ENCODE measurements at regions not wholly inside any gene's neighbourhood (a gene's known extent, or its start where the extent isn't known, plus 50 kb on each side); places are given as distances from the start of the nearest gene placed in this dataset.
A peak's percentile ranks its signal among the peaks of the same experiment; 100 is the strongest.

DNA sequence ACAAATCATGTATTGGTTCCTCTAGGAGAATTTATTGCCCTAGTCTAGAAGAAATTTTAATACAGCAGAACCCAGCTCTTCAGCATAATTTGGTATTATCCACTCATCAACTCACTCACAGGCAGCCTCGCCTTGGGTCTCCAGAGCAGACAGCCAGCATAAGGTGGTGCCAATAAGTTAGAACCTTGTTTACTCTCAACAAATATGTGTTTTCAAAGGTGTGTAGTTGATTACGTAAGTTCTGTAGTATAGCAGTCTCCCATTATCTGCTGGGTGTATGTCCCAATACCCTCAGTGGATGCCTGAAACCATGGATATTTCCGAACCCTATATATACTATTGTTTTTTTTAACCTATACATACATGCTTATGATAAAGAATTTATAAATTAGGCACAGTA is 522.5 kb upstream of the LRRN3 start:
- H3K27me3 Mint-ChIP-seq (ENCODE audit: low read depth) = no peaks in the 10 kb centered on the region
- peaks cover 13% of the 10 kb centered on the region for H3K4me1 Mint-ChIP-seq
- H3K27ac Mint-ChIP-seq (ENCODE audit: unreplicated experiment) = no peak overlapping the region

DNA sequence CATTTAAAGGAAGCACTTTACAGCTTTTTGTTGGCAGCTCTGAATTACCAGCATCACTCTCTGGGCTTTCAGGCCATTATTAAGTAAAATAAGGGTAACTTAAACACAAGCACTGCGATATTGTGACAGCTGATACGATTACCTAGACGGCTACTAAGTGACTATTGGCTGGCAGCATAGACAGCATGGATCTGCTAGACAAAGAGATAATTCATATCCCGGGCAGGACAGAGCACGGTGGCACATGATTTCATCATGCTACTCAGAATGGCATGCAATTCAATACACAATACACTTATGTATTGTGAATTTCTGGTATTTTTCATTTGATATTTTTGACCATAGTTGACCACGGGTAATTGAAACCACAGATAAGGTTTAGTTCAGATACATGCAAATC is 522.0 kb upstream of the LRRN3 start:
- H3K27me3 Mint-ChIP-seq (ENCODE audit: low read depth) = no peaks in the 10 kb centered on the region
- H3K36me3 Mint-ChIP-seq (ENCODE audit: low read depth) = no peaks in the 10 kb centered on the region
- peaks cover 5% of the 10 kb centered on the region for H3K9me3 Mint-ChIP-seq
- H3K4me3 Mint-ChIP-seq = peak overlapping the region; percentile 11
- TF ChIP-seq, protein P1, sequence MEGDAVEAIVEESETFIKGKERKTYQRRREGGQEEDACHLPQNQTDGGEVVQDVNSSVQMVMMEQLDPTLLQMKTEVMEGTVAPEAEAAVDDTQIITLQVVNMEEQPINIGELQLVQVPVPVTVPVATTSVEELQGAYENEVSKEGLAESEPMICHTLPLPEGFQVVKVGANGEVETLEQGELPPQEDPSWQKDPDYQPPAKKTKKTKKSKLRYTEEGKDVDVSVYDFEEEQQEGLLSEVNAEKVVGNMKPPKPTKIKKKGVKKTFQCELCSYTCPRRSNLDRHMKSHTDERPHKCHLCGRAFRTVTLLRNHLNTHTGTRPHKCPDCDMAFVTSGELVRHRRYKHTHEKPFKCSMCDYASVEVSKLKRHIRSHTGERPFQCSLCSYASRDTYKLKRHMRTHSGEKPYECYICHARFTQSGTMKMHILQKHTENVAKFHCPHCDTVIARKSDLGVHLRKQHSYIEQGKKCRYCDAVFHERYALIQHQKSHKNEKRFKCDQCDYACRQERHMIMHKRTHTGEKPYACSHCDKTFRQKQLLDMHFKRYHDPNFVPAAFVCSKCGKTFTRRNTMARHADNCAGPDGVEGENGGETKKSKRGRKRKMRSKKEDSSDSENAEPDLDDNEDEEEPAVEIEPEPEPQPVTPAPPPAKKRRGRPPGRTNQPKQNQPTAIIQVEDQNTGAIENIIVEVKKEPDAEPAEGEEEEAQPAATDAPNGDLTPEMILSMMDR (conservative IDR thresholded peaks at IDR 0.05) = no peak
- H3K4me1 Mint-ChIP-seq = peaks cover 13% of the 10 kb centered on the region
- no peak for DNase-seq (ENCODE audit: low read depth, low spot score)
- peak overlapping the region; percentile 95 for H3K27ac Mint-ChIP-seq (ENCODE audit: unreplicated experiment)

More for the DNA sequence above, 522.5 kb upstream of the LRRN3 start:
- H3K36me3 Mint-ChIP-seq (ENCODE audit: low read depth) = peaks cover 2% of the 10 kb centered on the region
- no peak for DNase-seq (ENCODE audit: low read depth, low spot score)
- TF ChIP-seq, protein P1 (conservative IDR thresholded peaks at IDR 0.05) = no peak
- no peak overlapping the region for H3K4me3 Mint-ChIP-seq
- H3K9me3 Mint-ChIP-seq = peaks cover 5% of the 10 kb centered on the region

DNA sequence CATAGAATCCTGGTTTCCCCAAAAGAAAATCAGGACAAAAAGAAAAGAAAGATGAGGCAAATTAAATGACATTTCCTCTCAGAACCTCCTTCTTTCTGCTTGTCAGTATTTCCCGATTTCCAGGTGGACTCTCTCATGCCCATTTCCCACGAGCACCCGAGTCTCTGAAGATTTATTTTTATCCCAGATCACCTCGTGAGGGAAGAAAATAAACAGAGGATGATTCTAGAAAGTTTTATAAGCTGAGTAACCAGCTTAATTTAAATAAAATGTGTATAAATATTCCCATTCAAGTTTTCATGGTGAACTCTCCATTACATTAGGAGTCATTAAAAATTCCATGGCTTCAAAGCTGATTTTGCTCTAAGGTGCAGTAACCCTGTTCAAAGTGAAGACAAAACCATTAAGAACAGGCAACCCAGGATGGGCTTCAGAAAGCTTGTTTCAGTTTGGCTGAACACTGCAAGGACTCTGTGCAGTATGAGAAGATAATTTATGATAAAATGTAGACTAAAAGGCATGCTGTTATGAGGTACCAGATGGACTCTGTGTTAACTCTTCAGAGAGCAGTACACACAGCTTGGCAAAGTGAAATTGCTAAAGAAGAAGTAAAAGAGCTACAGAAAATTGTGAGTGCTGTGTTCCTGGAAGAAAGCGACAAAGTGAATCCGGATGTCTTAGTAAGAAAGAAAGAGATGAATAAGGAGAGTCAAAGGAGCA is 521.3 kb upstream of the LRRN3 start:
- no peaks in the 10 kb centered on the region for H3K36me3 Mint-ChIP-seq (ENCODE audit: low read depth)
- H3K4me3 Mint-ChIP-seq = no peak overlapping the region
- peaks cover 13% of the 10 kb centered on the region for H3K4me1 Mint-ChIP-seq
- peaks cover 5% of the 10 kb centered on the region for H3K9me3 Mint-ChIP-seq
- TF ChIP-seq, protein P1 (conservative IDR thresholded peaks at IDR 0.05) = no peak
- peak overlapping the region; percentile 47 for H3K27ac Mint-ChIP-seq (ENCODE audit: unreplicated experiment)
- DNase-seq (ENCODE audit: low read depth, low spot score) = no peak
- no peaks in the 10 kb centered on the region for H3K27me3 Mint-ChIP-seq (ENCODE audit: low read depth)

DNA sequence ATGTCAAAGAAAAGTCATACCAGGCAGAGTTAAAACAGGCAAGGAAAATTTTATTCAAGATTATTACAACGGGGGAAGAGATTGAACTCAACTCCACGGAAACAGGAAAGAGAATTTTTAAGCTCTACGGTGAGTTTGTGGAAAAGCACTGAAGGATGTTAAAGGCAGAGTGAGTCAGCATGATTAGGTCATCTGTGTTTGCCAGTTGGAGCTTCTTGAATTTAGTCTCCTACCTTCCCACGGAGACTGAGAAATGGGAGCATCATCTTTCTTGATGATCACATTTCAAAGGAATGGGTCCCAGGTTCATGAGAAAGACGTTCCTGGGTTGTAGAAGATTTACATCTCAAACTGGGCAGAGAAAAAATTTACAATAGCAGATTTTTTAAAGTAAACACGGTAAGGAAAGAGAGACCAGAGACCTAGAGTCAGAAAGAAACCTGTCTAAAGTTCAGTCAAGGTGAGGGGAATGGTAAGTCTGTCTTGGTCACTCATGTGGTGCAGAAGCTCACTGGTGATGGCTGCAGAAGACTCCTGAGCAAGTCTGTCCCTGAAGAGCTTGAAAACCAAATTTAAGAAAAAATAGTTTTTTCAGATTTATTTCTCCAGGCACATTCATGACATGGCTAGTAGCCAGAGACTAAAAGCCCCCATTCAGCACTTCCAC is 516.9 kb upstream of the LRRN3 start:
- H3K36me3 Mint-ChIP-seq (ENCODE audit: low read depth) = no peaks in the 10 kb centered on the region
- no peak overlapping the region for H3K4me3 Mint-ChIP-seq
- peaks cover 10% of the 10 kb centered on the region for H3K4me1 Mint-ChIP-seq
- TF ChIP-seq, protein P1 (conservative IDR thresholded peaks at IDR 0.05) = no peak
- H3K27ac Mint-ChIP-seq (ENCODE audit: unreplicated experiment) = no peak overlapping the region
- H3K9me3 Mint-ChIP-seq = no peaks in the 10 kb centered on the region
- DNase-seq (ENCODE audit: low read depth, low spot score) = no peak
- no peaks in the 10 kb centered on the region for H3K27me3 Mint-ChIP-seq (ENCODE audit: low read depth)

DNA sequence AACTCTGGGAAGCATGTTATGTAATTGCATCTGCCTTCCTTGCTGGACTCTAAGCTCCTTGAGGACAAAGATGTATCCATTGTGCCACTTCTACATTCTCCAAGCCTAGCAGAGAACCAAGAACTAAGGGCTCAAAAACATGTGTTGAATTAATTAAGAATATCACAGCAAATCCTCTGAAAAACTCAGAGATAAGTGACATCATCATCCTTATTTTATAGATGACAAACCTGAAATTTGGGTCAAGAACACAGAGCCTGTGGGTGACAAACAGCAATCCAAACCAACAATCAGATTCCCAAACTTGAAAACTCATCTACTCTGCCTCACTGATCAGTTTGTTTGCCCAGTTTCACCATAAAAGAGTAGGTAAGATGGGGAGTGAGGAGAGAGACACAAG is 503.6 kb upstream of the LRRN3 start:
- no peaks in the 10 kb centered on the region for H3K9me3 Mint-ChIP-seq
- TF ChIP-seq, protein P1 (conservative IDR thresholded peaks at IDR 0.05) = no peak

More for the DNA sequence above, 503.6 kb upstream of the LRRN3 start:
- no peak for DNase-seq (ENCODE audit: low read depth, low spot score)
- Mint-ChIP-seq H3K27ac (ENCODE audit: unreplicated experiment) (no peak overlapping the region), H3K36me3 (ENCODE audit: low read depth) (no peaks in the 10 kb centered on the region), H3K4me1 (peaks cover 7% of the 10 kb centered on the region), H3K27me3 (ENCODE audit: low read depth) (no peaks in the 10 kb centered on the region), H3K4me3 (no peak overlapping the region)

Data from neural crest cell (in vitro differentiated cells).